Stimulated activated CD4-positive, alpha-beta T cell treated with anti-CD3 and anti-CD28 coated beads, Interleukin-2, amount 100 ng/mL, for 48 hours (primary cell): ENCODE measurements at regions not wholly inside any gene's neighbourhood (a gene's known extent, or its start where the extent isn't known, plus 50 kb on each side); places are given as distances from the start of the nearest gene placed in this dataset.
A peak's percentile ranks its signal among the peaks of the same experiment; 100 is the strongest.

Source experiments
- DNase-seq, 2 donors: peaks; one replicate each; pipeline ENCODE4 v3.0.0-alpha.2; 2020

DNA sequence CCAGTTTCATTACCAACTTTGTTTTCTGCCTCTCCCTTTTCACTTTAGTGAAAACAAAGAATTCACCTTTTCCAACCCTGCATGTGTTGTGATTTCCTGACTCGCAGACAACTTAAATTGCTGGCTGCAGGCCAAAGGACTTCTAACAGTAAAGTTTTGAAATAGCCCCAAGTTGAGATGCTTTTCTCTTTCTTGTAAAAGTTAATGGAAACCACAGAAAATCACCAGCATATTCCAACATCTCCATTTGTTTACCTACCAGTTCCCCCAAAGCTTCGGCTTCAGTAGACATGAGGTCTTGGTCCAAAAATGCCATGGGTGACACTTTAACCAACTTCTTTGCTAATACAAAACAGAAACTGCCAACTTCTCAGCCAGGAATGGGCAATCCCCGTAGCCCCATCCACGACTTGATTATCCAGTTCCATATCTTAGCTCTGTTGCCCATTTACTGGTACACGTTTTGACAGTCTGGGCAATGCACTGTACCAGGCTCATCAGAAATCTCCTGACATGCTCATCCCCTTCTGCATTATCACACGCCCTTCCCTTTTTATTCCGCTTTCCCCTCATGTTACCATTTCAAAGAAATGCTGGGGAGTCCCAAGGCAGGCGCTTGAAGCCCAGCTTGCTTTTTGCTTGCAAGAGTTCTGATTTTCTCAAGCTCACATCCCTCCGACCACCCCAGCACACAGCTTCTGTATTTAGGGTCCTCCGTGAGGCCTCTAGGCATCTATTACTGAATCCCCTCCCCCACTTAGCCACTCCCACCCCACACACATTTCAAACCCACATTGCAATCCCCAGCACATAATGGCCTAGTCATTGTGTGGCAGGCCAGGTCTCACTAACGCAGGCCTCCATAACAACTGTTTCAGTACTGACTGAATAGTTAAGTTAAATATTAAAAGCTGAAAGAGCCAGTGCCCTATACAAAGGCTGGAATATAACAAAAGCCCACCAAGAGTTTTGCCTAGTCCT is 137.9 kb upstream of the S100G start:
- no peak for DNase-seq

DNA sequence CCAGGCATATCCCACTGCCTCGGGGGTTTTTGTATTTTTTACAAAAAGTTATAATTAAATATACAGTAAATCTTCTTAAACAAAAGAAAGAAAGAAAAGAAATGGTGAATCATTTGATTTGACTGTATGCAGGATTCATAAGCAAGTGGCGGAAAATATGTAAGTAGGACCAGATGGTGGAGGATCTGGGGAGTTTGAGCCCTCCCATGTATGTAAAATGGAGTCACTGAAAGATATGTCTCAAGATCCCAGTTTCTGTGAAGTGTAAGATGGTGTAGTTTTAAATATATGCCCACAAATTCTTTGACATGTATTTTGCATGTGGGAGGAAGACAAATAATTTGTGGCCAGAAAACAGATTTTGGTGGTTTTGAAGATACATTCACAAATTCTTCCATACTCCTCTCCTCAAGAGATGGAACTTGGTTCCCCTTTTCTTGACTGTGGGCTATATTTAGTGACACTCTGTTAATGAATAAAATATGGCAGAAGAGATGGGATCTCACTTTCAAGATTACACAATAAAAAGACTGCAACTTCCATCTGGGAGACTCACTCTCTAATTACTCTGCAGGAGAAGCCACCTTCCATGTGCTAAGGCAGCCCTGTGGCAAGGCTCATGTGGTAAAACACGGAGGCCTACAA is 133.6 kb upstream of the S100G start:
- DNase-seq: no peak

DNA sequence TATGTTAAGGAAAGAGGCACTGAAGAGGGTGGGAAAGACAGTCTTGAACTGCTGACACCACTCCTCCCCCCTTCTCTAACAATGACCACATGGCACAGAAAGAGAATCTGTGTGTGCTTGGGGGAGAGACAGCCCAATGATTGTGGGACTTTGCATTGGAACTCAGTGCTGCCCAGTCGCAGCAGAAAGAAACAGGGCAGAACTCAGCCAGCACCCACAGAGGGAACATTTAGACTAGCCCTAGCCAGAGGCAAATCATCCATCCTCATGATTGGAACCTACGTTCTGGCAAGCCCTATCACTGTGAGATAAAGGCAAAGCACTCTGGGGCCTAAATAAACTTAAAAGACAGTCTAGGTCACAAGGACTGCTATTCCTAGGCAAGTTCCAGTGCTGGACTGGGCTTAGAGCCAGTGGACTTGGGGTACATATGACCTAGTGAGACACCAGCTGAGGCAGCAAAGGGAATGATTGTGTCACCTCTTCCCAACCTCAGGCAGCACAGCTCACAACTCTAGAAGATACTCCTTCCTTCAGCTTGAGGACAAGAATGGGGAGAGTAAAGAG is 132.8 kb upstream of the S100G start:
- no peak for DNase-seq

DNA sequence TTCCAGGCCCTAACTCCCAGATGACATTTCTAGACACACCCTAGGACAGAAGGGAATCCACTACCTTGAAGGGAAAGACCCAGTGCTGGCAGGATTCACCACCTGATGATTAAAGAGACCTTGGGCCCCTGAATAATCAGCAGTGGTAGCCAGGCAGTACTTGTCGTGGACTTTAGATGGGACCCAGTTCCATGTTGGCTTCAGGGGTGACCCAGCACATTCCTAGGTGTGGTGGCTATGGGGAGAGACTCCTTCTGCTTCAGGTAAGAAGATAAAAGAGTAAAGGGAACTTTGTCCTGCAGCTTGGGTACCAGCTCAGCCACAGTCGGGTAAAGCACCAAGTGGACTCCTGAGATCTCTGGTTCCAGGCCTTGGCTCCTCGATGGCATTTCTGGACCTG is 131.8 kb upstream of the S100G start:
- no peak for DNase-seq

DNA sequence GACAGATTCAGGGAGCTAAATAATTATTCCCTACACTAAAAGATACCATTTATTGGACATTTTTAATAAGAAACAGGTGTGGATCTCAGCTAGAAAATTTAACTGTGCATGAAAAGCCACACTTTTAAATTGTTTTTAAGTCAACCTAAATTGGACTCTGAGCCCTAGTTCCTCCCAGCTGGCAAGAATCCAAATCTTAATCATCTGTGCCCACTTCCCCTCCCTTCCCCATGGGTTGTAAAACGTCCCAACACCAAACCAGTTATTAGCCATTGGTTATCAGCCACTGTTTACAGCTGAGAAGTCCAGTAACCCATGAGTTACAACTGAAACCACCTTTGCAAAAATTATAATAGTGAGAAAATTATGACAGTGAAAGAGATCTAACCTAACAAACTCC is 125.6 kb upstream of the S100G start:
- no peak for DNase-seq

DNA sequence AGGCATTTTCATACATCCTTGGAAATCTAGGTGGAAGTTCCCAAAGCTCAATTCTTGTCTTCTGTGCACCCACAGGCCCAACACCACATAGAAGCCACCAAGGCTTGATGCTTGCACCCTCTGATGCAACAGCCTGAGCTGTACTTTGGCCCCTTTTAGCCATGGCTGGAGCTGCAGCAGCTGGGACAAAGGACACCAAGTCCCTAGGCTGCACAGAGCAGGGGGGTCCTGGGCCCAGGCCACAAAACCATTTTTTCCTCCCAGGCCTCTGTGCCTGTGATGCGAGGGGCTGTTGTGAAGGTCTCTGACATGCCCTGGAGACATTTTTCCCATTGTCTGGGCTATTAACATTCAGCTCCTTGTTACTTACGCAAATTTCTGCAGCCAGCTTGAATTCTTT is 124.0 kb upstream of the S100G start:
- DNase-seq: no peak

DNA sequence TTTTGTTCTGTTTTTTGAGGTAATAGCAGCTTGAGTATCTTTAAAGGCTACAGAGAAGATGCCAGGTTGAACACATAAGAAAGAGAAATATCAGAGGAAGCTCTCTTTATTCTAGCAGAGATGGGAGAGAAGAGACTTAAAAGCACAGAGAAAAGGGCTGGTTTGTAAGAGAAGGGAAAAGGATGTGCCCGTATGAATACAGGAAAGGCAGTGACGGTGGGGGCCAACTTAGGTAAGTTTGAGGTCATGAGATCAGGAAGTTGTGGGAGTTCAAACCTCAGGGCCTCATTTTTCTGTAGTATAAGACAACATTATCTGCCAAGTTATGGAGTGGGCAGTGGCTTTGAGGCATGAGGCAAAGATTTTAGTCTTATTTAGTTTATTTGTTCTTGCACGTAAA is 121.3 kb upstream of the S100G start:
- peak; percentile 11 to 13 for DNase-seq
